ENCODE measurements at regions not wholly inside any gene's neighbourhood (a gene's known extent, or its start where the extent isn't known, plus 50 kb on each side); places are given as distances from the start of the nearest gene placed in this dataset.
"Not testable (repeated sequence)": the region's sequence is repeated elsewhere in the genome, so short reads cannot be mapped to it uniquely, and the experiment has no call there.

GRCh38 chr9:97788763-97789663, 64.0 kb upstream of the FOXE1 start:
- no peak overlapping the region for H3K27ac Mint-ChIP-seq
- no peaks in the 10 kb centered on the region for H3K4me1 Mint-ChIP-seq
- no peaks in the 10 kb centered on the region for H3K9me3 Mint-ChIP-seq
- peaks cover 32% of the 10 kb centered on the region for H3K27me3 Mint-ChIP-seq
- H3K36me3 Mint-ChIP-seq = no peaks in the 10 kb centered on the region
- no peak for DNase-seq
- no peak overlapping the region for H3K4me3 Mint-ChIP-seq
- CTCF ChIA-PET = no interaction called here

DNA sequence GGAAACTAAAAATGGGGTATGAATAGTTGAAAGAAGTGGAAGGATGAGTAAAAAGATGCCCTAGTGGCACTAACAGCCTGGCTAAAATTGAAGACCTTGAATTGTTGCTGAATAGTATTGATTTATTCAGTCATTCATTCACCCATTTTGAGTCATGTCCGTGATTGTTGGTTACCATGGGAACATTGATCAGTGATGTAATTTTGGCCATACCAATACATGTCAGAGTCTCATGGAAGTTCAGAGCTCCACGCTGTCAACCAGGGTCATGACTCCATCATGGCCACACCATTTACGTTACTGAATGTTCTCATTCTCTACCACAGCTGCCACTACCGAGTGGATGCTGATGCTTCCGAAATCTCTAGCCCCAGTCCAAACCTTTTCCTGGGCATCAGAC, 62.5 kb upstream of the FOXE1 start:
- H3K27me3 Mint-ChIP-seq = peaks cover 30% of the 10 kb centered on the region
- H3K4me3 Mint-ChIP-seq = no peak overlapping the region
- no peaks in the 10 kb centered on the region for H3K4me1 Mint-ChIP-seq
- CTCF ChIA-PET = interaction anchor here (1.1 kb wide), 1 partner anchor 17 kb away, joined by 4 read pairs; no protein-coding TSS in a partner anchor
- no peaks in the 10 kb centered on the region for H3K9me3 Mint-ChIP-seq
- H3K36me3 Mint-ChIP-seq = no peaks in the 10 kb centered on the region
- DNase-seq = no peak
- no peak overlapping the region for H3K27ac Mint-ChIP-seq

DNA sequence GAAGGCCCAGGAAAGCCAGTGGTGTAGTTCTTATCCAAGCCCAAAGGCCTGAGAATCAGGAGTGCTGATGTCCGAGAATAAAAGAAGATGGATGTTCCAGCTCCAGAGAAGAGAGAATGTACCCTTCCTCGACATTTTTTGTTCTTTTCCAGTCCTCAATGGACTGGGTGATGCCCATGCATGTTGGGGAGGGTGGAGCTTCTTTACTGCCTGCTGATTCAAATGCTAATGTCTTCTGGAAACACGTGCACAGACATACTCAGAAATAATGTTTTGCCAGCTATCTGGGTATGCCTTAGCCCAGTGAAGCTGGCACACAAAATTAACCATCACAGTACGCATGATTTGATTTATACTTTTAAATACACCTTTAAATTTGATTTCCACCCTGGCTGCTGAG, 61.5 kb upstream of the FOXE1 start:
- peaks cover 29% of the 10 kb centered on the region for H3K27me3 Mint-ChIP-seq
- CTCF ChIA-PET = no interaction called here
- no peak overlapping the region for H3K27ac Mint-ChIP-seq
- no peaks in the 10 kb centered on the region for H3K4me1 Mint-ChIP-seq
- no peak overlapping the region for H3K4me3 Mint-ChIP-seq
- H3K9me3 Mint-ChIP-seq = no peaks in the 10 kb centered on the region
- DNase-seq = no peak
- H3K36me3 Mint-ChIP-seq = no peaks in the 10 kb centered on the region

- Mint-ChIP-seq H3K27me3 (peaks cover 17% of the 10 kb centered on the region), H3K4me3 (no peak overlapping the region), H3K9me3 (no peaks in the 10 kb centered on the region), H3K4me1 (no peaks in the 10 kb centered on the region), H3K27ac (no peak overlapping the region), H3K36me3 (no peaks in the 10 kb centered on the region)
- DNase-seq = no peak
- CTCF ChIA-PET = no interaction called here
Measured at GRCh38 chr9:97793067-97793466, 60.0 kb upstream of the FOXE1 start.

GRCh38 chr9:97794666-97795065, 58.4 kb upstream of the FOXE1 start:
- Mint-ChIP-seq H3K36me3 (no peaks in the 10 kb centered on the region), H3K9me3 (no peaks in the 10 kb centered on the region), H3K4me1 (no peaks in the 10 kb centered on the region), H3K27me3 (peaks cover 6% of the 10 kb centered on the region), H3K4me3 (no peak overlapping the region), H3K27ac (no peak overlapping the region)
- no peak for DNase-seq
- CTCF ChIA-PET = no interaction called here

GRCh38 chr9:97796176-97796575, 56.9 kb upstream of the FOXE1 start:
- DNase-seq, H3K4me1 Mint-ChIP-seq, H3K4me3 Mint-ChIP-seq, CTCF ChIA-PET, H3K36me3 Mint-ChIP-seq, H3K9me3 Mint-ChIP-seq, H3K27ac Mint-ChIP-seq: not testable (repeated sequence)
- peaks cover 13% of the 10 kb centered on the region for H3K27me3 Mint-ChIP-seq

DNA sequence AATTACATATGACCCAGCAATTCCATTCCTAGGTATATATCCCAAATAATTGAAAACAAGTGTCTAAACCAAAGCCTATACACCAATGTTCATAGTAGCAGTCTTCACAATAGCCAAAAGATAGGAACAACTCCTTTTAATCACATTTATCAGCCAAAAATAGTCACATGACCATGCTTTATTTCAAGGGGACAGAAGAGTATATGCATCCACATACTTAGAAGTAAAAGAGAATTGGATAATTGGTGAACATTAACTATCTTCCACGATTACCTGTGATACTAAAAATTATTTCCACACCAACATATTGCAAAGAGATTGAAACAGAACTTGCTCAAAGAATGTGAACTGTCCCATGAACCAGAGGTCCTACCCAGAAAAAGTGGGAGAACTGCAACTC, 51.8 kb upstream of the FOXE1 start:
- no peak overlapping the region for H3K27ac Mint-ChIP-seq
- no peak overlapping the region for H3K4me3 Mint-ChIP-seq
- peaks cover 49% of the 10 kb centered on the region for H3K27me3 Mint-ChIP-seq

DNA sequence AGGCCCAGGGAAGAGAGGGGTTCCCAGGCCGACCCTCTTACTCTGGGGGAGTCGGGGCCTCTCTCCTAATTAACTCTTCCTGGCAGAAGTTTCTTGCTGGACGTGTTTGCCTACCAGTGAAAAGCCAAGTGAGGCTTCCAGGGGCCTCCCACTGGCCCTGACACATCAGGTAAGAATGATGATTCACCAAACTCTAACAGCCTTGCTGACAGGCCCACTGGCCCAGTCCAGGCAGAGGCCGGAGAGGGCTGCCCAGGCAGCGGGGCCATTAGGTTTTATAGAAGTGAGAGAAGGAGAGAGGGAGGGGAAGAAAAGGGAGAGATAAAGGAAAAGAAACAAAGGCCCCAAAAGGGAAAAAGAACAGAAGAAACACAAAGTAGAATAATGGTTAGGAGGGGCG, 50.8 kb upstream of the FOXE1 start:
- peaks cover 10% of the 10 kb centered on the region for H3K4me1 Mint-ChIP-seq
- H3K27me3 Mint-ChIP-seq = peaks cover 56% of the 10 kb centered on the region
- no peaks in the 10 kb centered on the region for H3K36me3 Mint-ChIP-seq
- no peak for DNase-seq
- peak overlapping the region; percentile 66 for H3K4me3 Mint-ChIP-seq
- no peaks in the 10 kb centered on the region for H3K9me3 Mint-ChIP-seq
- CTCF ChIA-PET = interaction anchor here (0.6 to 0.7 kb wide), 2 partner anchors 379 to 948 kb away, joined by 3 read pairs; partner anchors contain the start of gene ZNF782
- H3K27ac Mint-ChIP-seq = no peak overlapping the region

More for the DNA sequence above, 51.8 kb upstream of the FOXE1 start:
- DNase-seq = no peak
- Mint-ChIP-seq H3K4me1 (peaks cover 10% of the 10 kb centered on the region), H3K9me3 (no peaks in the 10 kb centered on the region), H3K36me3 (no peaks in the 10 kb centered on the region)
- CTCF ChIA-PET = interaction anchor here (0.8 kb wide), 1 partner anchor 89 kb away, joined by 3 read pairs; no protein-coding TSS in a partner anchor

DNA sequence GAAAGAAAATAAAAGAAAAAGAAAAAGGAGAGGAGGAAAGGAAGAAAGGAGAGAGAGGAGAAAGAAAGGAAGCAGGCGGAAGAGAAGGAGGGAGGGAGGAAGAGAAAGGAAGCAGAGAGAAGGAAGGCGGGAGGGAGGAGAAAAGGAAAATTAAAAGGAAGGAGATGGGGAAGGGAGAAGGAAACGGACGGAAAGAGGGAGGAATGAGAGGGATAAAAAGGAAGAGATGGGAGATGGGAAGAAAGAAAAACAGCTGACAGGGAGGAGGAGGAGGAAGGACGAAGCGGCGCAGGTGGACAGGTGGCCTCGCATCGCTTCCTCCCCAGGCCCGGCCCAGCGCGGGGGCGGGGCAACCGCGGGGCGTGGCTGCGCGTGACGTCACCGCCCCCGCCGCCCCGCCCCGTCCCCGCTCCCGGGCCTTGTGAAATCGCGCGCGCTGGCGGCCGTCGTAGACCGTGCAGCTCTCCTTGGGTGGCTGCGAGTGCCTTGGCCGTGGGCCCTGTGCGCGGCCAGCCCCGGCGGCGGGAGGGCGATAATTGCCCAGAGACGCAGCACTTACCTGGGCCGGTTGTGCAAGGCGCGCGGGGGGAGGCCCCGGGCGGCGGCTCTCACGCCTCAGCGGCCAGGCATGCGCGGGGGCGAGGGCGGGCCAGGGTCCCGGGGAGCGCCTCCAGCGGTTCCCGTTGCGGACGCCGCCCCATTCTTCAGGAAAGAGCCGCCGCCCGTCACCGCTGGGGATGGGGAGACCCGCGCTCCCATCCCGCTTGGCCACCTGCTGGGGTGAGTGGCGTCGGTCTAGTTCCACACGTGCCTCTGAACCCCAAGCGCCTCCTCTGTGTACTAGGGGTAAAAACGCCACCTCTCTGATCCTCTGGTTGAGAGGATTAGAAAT, 49.6 kb upstream of the FOXE1 start:
- peaks cover 63% of the 10 kb centered on the region for H3K27me3 Mint-ChIP-seq
- H3K9me3 Mint-ChIP-seq = no peaks in the 10 kb centered on the region
- H3K27ac Mint-ChIP-seq = peak overlapping the region; percentile 39
- H3K4me3 Mint-ChIP-seq = peak overlapping the region; percentile 66
- peak; percentile 78 for DNase-seq
- CTCF ChIA-PET = no interaction called here
- no peaks in the 10 kb centered on the region for H3K36me3 Mint-ChIP-seq
- peaks cover 10% of the 10 kb centered on the region for H3K4me1 Mint-ChIP-seq
